ENCODE measurements at regions not wholly inside any gene's neighbourhood (a gene's known extent, or its start where the extent isn't known, plus 50 kb on each side); places are given as distances from the start of the nearest gene placed in this dataset.

GRCh38 chr22:27255580-27255979 is 546.0 kb downstream of the MN1 start:
- TF ChIP-seq POLR2A (IDR thresholded peaks at IDR 0.05) (no peak), CTCF (IDR thresholded peaks at IDR 0.05) (no peak)

Data from suprapubic skin (tissue), 3 donors.